Breast epithelium (tissue), 4 donors: ENCODE measurements at regions not wholly inside any gene's neighbourhood (a gene's known extent, or its start where the extent isn't known, plus 50 kb on each side); places are given as distances from the start of the nearest gene placed in this dataset.

Source experiments
- DNase-seq, 2 donors: peaks; one replicate each; pipeline ENCODE4 v3.0.0-alpha.2; 2019; ENCODE audit warnings: low spot score in 2 of 2
- H3K27ac ChIP-seq, 2 donors: fragments of 200-600 bp; sonication (generic) in 1 of 2; one replicate each; pipeline ENCODE4 v1.5.1; 2016 to 2019; ENCODE audit warnings: mild to moderate bottlenecking in 1 of 2
- H3K27me3 ChIP-seq, 2 donors: fragments of 200-600 bp; sonication (generic) in 1 of 2; one replicate each; pipeline versions ENCODE4 v1.5.1 to v1.6.0; 2017 to 2019; ENCODE audit warnings: control low read depth in 1 of 2, mild to moderate bottlenecking in 1 of 2
- H3K36me3 ChIP-seq: fragments of 200-600 bp; one replicate; pipeline ENCODE4 v1.5.1; 2019
- H3K4me1 ChIP-seq, 2 donors: fragments of 200-600 bp; sonication (generic); one replicate each; pipeline ENCODE4 v1.5.1; 2016 to 2019; ENCODE audit warnings: control low read depth in 1 of 2
- H3K4me3 ChIP-seq, 3 donors: fragments of 200-600 bp; sonication (generic); 1 replicate in 2 of 3; 2 replicates in 1 of 3; pipeline ENCODE4 v1.5.1; 2016 to 2019; ENCODE audit warnings: mild to moderate bottlenecking in 3 of 3, moderate library complexity in 2 of 3
- H3K9me3 ChIP-seq, 2 donors: fragments of 200-600 bp; sonication (generic) in 1 of 2; one replicate each; pipeline ENCODE4 v1.5.1; 2016 to 2019; ENCODE audit warnings: control low read depth in 1 of 2
- CTCF ChIP-seq, 3 donors: fragments of 450-650 bp; IDR thresholded peaks; one replicate each; pipeline ENCODE4 v1.5.1; 2016 to 2017; ENCODE audit warnings: antibody characterized with exemption in 3 of 3, mild to moderate bottlenecking in 3 of 3, moderate library complexity in 3 of 3
- POLR2A ChIP-seq: fragments of 450-650 bp; IDR thresholded peaks from one replicate; pipeline ENCODE4 v1.6.1; 2016; ENCODE audit warnings: antibody characterized with exemption, mild to moderate bottlenecking, moderate library complexity
- POLR2AphosphoS5 ChIP-seq, 3 donors: sonication (generic); formaldehyde crosslinking; IDR thresholded peaks; one replicate each; pipeline ENCODE4 v1.6.1; 2017; ENCODE audit warnings: antibody characterized with exemption in 3 of 3
- intact Hi-C: fragments of 100-400 bp; cut with DNase I; formaldehyde crosslinking; loops from one replicate; pipeline ENCODE4 v1.15.1; 2023; ENCODE audit warnings: low total_unique reads

DNA sequence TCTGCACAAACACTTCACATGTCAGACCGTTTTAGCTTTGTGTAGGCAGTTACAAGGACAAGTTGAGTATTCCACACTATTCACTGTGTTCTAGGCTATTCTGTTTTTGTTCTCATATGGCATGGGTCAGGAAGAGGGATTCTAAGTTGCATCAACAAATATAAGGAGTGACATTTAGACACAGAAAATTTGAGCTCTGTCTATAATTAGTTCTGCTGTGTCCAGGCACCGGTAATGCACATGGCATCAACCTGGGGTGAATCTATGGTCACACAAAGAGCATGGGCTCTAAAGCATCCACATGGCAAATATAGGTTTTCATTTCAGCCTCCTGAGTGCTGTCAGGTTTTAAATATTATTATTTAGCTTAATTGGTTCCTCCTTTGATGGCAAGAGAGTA lies 130.4 kb upstream of the PMFBP1 start:
- DNase-seq = no peak
- Histone ChIP-seq H3K36me3 (no peaks in the 10 kb centered on the region), H3K27ac (no peak overlapping the region), H3K27me3 (no peaks in the 10 kb centered on the region), H3K4me3 (no peak overlapping the region), H3K9me3 (no peaks in the 10 kb centered on the region), H3K4me1 (no peaks in the 10 kb centered on the region)
- no peak for TF ChIP-seq POLR2AphosphoS5 (IDR thresholded peaks at IDR 0.05)
- TF ChIP-seq POLR2A = no peak
- TF ChIP-seq CTCF (IDR thresholded peaks at IDR 0.05) = no peak
- intact Hi-C loops = no loop called here

DNA sequence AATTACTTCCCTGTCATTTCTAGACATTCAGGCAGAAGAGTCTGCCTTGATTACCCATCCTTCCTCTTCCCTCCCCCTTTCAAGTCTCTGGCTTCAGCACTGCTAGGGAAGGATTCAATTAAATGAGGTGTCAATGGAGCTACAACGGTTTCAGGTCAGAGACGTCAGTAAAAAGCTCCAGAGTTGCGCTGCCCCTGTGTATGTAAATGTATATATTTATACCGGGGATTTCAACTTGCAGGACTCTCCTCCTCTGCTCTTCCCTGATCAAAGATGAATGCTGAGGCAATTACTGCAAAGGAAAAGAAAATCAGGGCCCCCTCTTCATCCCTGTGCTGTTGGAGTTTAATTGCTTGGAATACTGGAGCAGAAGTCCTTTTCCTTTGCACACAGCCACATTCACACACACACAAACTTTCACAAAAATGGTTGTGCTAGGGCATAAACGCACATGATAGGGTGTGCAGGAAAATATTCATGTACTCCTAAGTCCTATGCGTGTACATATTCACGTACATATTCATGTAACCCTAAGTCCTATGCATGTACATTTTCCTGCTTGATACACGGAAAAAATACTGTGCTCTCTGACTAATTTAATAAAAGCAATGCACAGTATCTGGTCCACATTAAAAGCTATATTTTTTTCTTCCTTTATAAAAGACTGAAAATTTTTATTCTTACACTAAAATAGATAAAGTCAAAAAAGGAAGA lies 129.7 kb upstream of the PMFBP1 start:
- no peaks in the 10 kb centered on the region for H3K27me3 ChIP-seq
- intact Hi-C loops = no loop called here
- TF ChIP-seq POLR2A = no peak
- TF ChIP-seq CTCF (IDR thresholded peaks at IDR 0.05) = no peak
- no peak for TF ChIP-seq POLR2AphosphoS5 (IDR thresholded peaks at IDR 0.05)
- H3K9me3 ChIP-seq = no peaks in the 10 kb centered on the region
- no peak overlapping the region for H3K27ac ChIP-seq
- no peaks in the 10 kb centered on the region for H3K36me3 ChIP-seq
- no peaks in the 10 kb centered on the region for H3K4me1 ChIP-seq
- no peak for DNase-seq
- no peak overlapping the region for H3K4me3 ChIP-seq

GRCh38 chr16:72300892-72301291 lies 128.9 kb upstream of the PMFBP1 start:
- intact Hi-C loops = no loop called here
- no peak overlapping the region for H3K4me3 ChIP-seq
- TF ChIP-seq CTCF (IDR thresholded peaks at IDR 0.05) (no peak), POLR2A (no peak), POLR2AphosphoS5 (IDR thresholded peaks at IDR 0.05) (no peak)
- H3K4me1 ChIP-seq = no peaks in the 10 kb centered on the region
- H3K27ac ChIP-seq = no peak overlapping the region
- H3K9me3 ChIP-seq = no peaks in the 10 kb centered on the region
- DNase-seq = no peak
- H3K27me3 ChIP-seq = no peaks in the 10 kb centered on the region
- no peaks in the 10 kb centered on the region for H3K36me3 ChIP-seq

DNA sequence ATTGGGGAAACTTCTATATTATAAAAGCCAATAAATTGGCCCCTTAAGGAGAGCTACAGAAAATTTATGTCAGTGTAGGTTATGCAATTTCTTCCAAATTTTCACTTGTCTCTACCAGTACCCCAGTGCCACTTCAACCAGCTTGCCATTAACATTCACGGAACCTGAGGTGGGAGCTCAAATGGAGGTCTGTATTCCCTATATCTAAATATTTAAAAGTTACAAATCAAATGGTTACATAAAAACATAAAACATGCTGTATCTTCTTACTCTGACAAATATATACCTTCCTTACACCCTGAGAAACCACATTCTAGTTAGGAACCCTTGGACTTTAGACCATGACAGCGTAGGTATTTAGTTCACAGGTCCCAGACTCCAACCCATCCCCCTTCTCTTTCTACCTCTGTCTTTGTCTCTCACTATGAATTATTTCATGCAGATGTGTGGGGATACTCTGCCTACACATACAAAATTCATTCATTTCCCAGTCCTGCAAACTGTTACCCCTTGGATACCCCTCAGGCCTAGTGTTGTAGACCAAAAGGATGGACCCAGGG lies 127.8 kb upstream of the PMFBP1 start:
- no peak for DNase-seq
- TF ChIP-seq POLR2AphosphoS5 (IDR thresholded peaks at IDR 0.05) (no peak), CTCF (IDR thresholded peaks at IDR 0.05) (no peak), POLR2A (no peak)
- H3K27me3 ChIP-seq = no peaks in the 10 kb centered on the region
- H3K36me3 ChIP-seq = no peaks in the 10 kb centered on the region
- H3K4me3 ChIP-seq = no peak overlapping the region
- intact Hi-C loops = no loop called here
- no peaks in the 10 kb centered on the region for H3K9me3 ChIP-seq
- no peaks in the 10 kb centered on the region for H3K4me1 ChIP-seq
- H3K27ac ChIP-seq = no peak overlapping the region

DNA sequence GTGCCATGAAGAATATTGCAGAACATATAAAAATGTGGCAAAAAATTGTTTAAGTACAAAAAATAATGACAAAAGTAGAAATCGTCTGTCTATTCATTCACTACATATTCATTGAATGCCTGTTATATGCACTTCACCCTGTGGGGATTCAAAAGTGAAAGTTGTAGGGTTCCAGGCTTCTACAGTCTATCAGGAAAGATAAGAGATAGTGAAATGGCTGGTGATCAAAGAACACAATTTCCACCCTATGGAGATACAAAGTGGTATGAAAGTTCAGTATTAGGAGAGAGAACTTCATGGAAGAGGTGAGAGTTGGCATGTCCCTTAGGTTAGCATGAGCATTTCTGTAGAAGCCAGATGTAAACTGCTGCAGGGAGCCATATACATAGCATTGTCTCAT lies 127.0 kb upstream of the PMFBP1 start:
- TF ChIP-seq CTCF (IDR thresholded peaks at IDR 0.05) = no peak
- no peak for TF ChIP-seq POLR2A
- TF ChIP-seq POLR2AphosphoS5 (IDR thresholded peaks at IDR 0.05) = no peak
- no peak for DNase-seq

More for the DNA sequence above, 127.0 kb upstream of the PMFBP1 start:
- intact Hi-C loops = no loop called here
- H3K4me1 ChIP-seq = no peaks in the 10 kb centered on the region
- H3K36me3 ChIP-seq = no peaks in the 10 kb centered on the region
- H3K27ac ChIP-seq = no peak overlapping the region
- no peak overlapping the region for H3K4me3 ChIP-seq
- no peaks in the 10 kb centered on the region for H3K27me3 ChIP-seq
- H3K9me3 ChIP-seq = no peaks in the 10 kb centered on the region
